WTC11 (cell line): ENCODE measurements at regions not wholly inside any gene's neighbourhood (a gene's known extent, or its start where the extent isn't known, plus 50 kb on each side); places are given as distances from the start of the nearest gene placed in this dataset.

Experiments used
- ATAC-seq: fragments of 200-7000 bp; cut with Tn5 transposase; 2 replicates; pipeline ENCODE4 v1.10.0; 2021; ENCODE audit warnings: mild to moderate bottlenecking, moderate library complexity
- CTCF ChIA-PET: fragments of 300-600 bp; sonication (Branson Sonifier 250); formaldehyde crosslinking; loops from one replicate; lab custom pipeline; 2021; ENCODE audit warnings: antibody characterized with exemption; lab: Charles Lee
- POLR2A ChIA-PET: fragments of 350-600 bp; sonication (Branson Sonifier 250); formaldehyde crosslinking; loops from one replicate; lab custom pipeline; 2021; ENCODE audit warnings: antibody characterized with exemption; lab: Charles Lee
- DNase-seq: peaks from one replicate; pipeline ENCODE4 v3.0.0; 2021; ENCODE audit warnings: low spot score
- H3K27ac Mint-ChIP-seq: 2 replicates; pipeline ENCODE4 v1.8.0; 2021; ENCODE audit warnings: mixed read lengths
- H3K27me3 Mint-ChIP-seq: 2 replicates; pipeline ENCODE4 v1.8.0; 2021; ENCODE audit warnings: low read depth, mild to moderate bottlenecking, moderate library complexity, mixed read lengths
- H3K36me3 Mint-ChIP-seq: 2 replicates; pipeline ENCODE4 v1.8.0; 2021; ENCODE audit warnings: mixed read lengths
- H3K4me1 Mint-ChIP-seq: 2 replicates; pipeline ENCODE4 v1.8.0; 2022; ENCODE audit warnings: mixed read lengths
- H3K4me3 Mint-ChIP-seq: 2 replicates; pipeline ENCODE4 v1.8.0; 2021; ENCODE audit warnings: mild to moderate bottlenecking, moderate library complexity, mixed read lengths
- H3K9me3 Mint-ChIP-seq: 2 replicates; pipeline ENCODE4 v1.8.0; 2021; ENCODE audit warnings: mixed read lengths
- CTCF ChIP-seq: fragments of 200-600 bp; IDR thresholded peaks from 2 replicates; pipeline ENCODE4 v1.8.0; 2022; ENCODE audit warnings: antibody characterized with exemption
- ERG ChIP-seq: fragments of 250-450 bp; sonication (Bioruptor Pico); IDR thresholded peaks from 2 replicates; pipeline ENCODE4 v1.8.0; 2021; ENCODE audit warnings: mild to moderate bottlenecking
- ETV6 ChIP-seq: sonication (generic); formaldehyde crosslinking; IDR thresholded peaks from 2 replicates; pipeline ENCODE4 v1.8.1; 2022; ENCODE audit warnings: mild to moderate bottlenecking, missing genetic modification reagents
- FOXJ3 ChIP-seq: sonication (generic); formaldehyde crosslinking; IDR thresholded peaks from 2 replicates; pipeline ENCODE4 v1.9.0; 2021; ENCODE audit warnings: missing genetic modification reagents, mild to moderate bottlenecking, borderline replicate concordance
- FOXP1 ChIP-seq: sonication (generic); formaldehyde crosslinking; IDR thresholded peaks from 2 replicates; pipeline ENCODE4 v1.8.0; 2022; ENCODE audit warnings: missing genetic modification reagents, mild to moderate bottlenecking, moderate library complexity, borderline replicate concordance
- IRF2 ChIP-seq: sonication (generic); formaldehyde crosslinking; IDR thresholded peaks from 2 replicates; pipeline ENCODE4 v1.8.0; 2022; ENCODE audit warnings: low read depth, missing genetic modification reagents, borderline replicate concordance
- MAX ChIP-seq: sonication (generic); formaldehyde crosslinking; IDR thresholded peaks from 2 replicates; pipeline ENCODE4 v1.8.0; 2022; ENCODE audit warnings: mild to moderate bottlenecking, missing genetic modification reagents
- MYBL2 ChIP-seq: sonication (generic); formaldehyde crosslinking; IDR thresholded peaks from 2 replicates; pipeline ENCODE4 v1.8.1; 2023; ENCODE audit warnings: mild to moderate bottlenecking, moderate library complexity, missing genetic modification reagents
- NFE2L1 ChIP-seq: sonication (generic); formaldehyde crosslinking; IDR thresholded peaks from 2 replicates; pipeline ENCODE4 v1.8.1; 2023; ENCODE audit warnings: missing genetic modification reagents
- PRRX2 ChIP-seq: fragments of 250-450 bp; sonication (Bioruptor Pico); IDR thresholded peaks from 2 replicates; pipeline ENCODE4 v1.8.0; 2021; ENCODE audit warnings: mild to moderate bottlenecking
- SMAD3 ChIP-seq: sonication (generic); formaldehyde crosslinking; IDR thresholded peaks from 2 replicates; pipeline ENCODE4 v1.8.0; 2022; ENCODE audit warnings: missing genetic modification reagents, mild to moderate bottlenecking, borderline replicate concordance
- SP1 ChIP-seq: sonication (generic); formaldehyde crosslinking; conservative IDR thresholded peaks from 2 replicates; pipeline ENCODE4 v1.8.1; 2022; ENCODE audit warnings: missing genetic modification reagents
- STAT6 ChIP-seq: sonication (generic); formaldehyde crosslinking; conservative IDR thresholded peaks from 2 replicates; pipeline ENCODE4 v1.8.1; 2023; ENCODE audit warnings: mild to moderate bottlenecking, low read depth, missing genetic modification reagents, moderate library complexity
- TEAD4 ChIP-seq: sonication (generic); formaldehyde crosslinking; IDR thresholded peaks from 2 replicates; pipeline ENCODE4 v1.8.0; 2022; ENCODE audit warnings: mild to moderate bottlenecking, missing genetic modification reagents
- ZNF121 ChIP-seq: sonication (generic); formaldehyde crosslinking; IDR thresholded peaks from 2 replicates; pipeline ENCODE4 v1.8.0; 2023; ENCODE audit warnings: missing genetic modification reagents
- ZNF423 ChIP-seq: fragments of 250-450 bp; sonication (Bioruptor Pico); IDR thresholded peaks from 2 replicates; pipeline ENCODE4 v2.1.2; 2022; ENCODE audit warnings: mild to moderate bottlenecking, moderate library complexity
- TF ChIP-seq, protein P1 (sequence below): sonication (generic); formaldehyde crosslinking; IDR thresholded peaks from 2 replicates; pipeline ENCODE4 v1.8.1; 2022; ENCODE audit warnings: mild to moderate bottlenecking, moderate library complexity, missing genetic modification reagents
- TF ChIP-seq, protein P2 (sequence below): sonication (generic); formaldehyde crosslinking; IDR thresholded peaks from 2 replicates; pipeline ENCODE4 v1.8.1; 2022; ENCODE audit warnings: low read depth, missing genetic modification reagents, borderline replicate concordance
- TF ChIP-seq, protein P3 (sequence below): sonication (generic); formaldehyde crosslinking; IDR thresholded peaks from 2 replicates; pipeline ENCODE4 v1.8.0; 2022; ENCODE audit warnings: mild to moderate bottlenecking, missing genetic modification reagents

GRCh38 chr11:19301361-19301760 is 60.6 kb upstream of the E2F8 start:
- POLR2A ChIA-PET: no interaction called here
- peaks cover 3% of the 10 kb centered on the region; the same call in 1 of the 2 replicates for H3K9me3 Mint-ChIP-seq
- TF ChIP-seq CTCF: no peak
- TF ChIP-seq STAT6 (CRISPR knock-in tag): no peak
- TF ChIP-seq, protein P1, sequence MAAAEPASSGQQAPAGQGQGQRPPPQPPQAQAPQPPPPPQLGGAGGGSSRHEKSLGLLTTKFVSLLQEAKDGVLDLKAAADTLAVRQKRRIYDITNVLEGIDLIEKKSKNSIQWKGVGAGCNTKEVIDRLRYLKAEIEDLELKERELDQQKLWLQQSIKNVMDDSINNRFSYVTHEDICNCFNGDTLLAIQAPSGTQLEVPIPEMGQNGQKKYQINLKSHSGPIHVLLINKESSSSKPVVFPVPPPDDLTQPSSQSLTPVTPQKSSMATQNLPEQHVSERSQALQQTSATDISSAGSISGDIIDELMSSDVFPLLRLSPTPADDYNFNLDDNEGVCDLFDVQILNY (CRISPR knock-in tag): no peak
- TF ChIP-seq FOXP1 (CRISPR knock-in tag): no peak
- no peak for TF ChIP-seq PRRX2 (CRISPR knock-in tag)
- no peak for TF ChIP-seq ZNF423 (CRISPR knock-in tag)
- no peak for TF ChIP-seq IRF2 (CRISPR knock-in tag)
- no peak for TF ChIP-seq MYBL2 (CRISPR knock-in tag)
- TF ChIP-seq, protein P2, sequence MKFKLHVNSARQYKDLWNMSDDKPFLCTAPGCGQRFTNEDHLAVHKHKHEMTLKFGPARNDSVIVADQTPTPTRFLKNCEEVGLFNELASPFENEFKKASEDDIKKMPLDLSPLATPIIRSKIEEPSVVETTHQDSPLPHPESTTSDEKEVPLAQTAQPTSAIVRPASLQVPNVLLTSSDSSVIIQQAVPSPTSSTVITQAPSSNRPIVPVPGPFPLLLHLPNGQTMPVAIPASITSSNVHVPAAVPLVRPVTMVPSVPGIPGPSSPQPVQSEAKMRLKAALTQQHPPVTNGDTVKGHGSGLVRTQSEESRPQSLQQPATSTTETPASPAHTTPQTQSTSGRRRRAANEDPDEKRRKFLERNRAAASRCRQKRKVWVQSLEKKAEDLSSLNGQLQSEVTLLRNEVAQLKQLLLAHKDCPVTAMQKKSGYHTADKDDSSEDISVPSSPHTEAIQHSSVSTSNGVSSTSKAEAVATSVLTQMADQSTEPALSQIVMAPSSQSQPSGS (CRISPR knock-in tag): no peak
- TF ChIP-seq, protein P3, sequence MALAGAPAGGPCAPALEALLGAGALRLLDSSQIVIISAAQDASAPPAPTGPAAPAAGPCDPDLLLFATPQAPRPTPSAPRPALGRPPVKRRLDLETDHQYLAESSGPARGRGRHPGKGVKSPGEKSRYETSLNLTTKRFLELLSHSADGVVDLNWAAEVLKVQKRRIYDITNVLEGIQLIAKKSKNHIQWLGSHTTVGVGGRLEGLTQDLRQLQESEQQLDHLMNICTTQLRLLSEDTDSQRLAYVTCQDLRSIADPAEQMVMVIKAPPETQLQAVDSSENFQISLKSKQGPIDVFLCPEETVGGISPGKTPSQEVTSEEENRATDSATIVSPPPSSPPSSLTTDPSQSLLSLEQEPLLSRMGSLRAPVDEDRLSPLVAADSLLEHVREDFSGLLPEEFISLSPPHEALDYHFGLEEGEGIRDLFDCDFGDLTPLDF (CRISPR knock-in tag): no peak
- TF ChIP-seq ETV6 (CRISPR knock-in tag): no peak
- no peak for TF ChIP-seq SMAD3 (CRISPR knock-in tag)
- TF ChIP-seq SP1 (CRISPR knock-in tag): no peak
- ATAC-seq (no peak), DNase-seq (no peak)
- H3K27me3 Mint-ChIP-seq: no peaks in the 10 kb centered on the region; the same call in 1 of the 2 replicates
- CTCF ChIA-PET: no interaction called here
- no peaks in the 10 kb centered on the region for H3K4me1 Mint-ChIP-seq
- H3K4me3 Mint-ChIP-seq: no peak overlapping the region
- no peak overlapping the region for H3K27ac Mint-ChIP-seq
- H3K36me3 Mint-ChIP-seq: no peaks in the 10 kb centered on the region

- Mint-ChIP-seq H3K27me3 (no peaks in the 10 kb centered on the region), H3K36me3 (no peaks in the 10 kb centered on the region), H3K9me3 (no peaks in the 10 kb centered on the region)
Measured at GRCh38 chr11:19294444-19294843, 53.7 kb upstream of the E2F8 start.

More at GRCh38 chr11:19294444-19294843, 53.7 kb upstream of the E2F8 start:
- Mint-ChIP-seq H3K4me3 (no peak overlapping the region), H3K4me1 (peaks cover 7% of the 10 kb centered on the region), H3K27ac (no peak overlapping the region)
- ChIA-PET POLR2A (no interaction called here), CTCF (interaction anchor here (0.9 to 1.7 kb wide), 3 partner anchors 35 to 224 kb away, joined by 3 to 4 read pairs (median 3); no protein-coding TSS in a partner anchor)
- no peak for DNase-seq
- ATAC-seq: no peak
- TF ChIP-seq NFE2L1 (CRISPR knock-in tag): no peak
- no peak for TF ChIP-seq TEAD4 (CRISPR knock-in tag)
- TF ChIP-seq FOXJ3 (CRISPR knock-in tag): no peak
- no peak for TF ChIP-seq ZNF121
- TF ChIP-seq, protein P2 (CRISPR knock-in tag): no peak
- TF ChIP-seq MAX (CRISPR knock-in tag): no peak
- no peak for TF ChIP-seq ETV6 (CRISPR knock-in tag)
- TF ChIP-seq ERG (CRISPR knock-in tag): no peak
